Osteoblast (primary cell): ENCODE measurements at regions not wholly inside any gene's neighbourhood (a gene's known extent, or its start where the extent isn't known, plus 50 kb on each side); places are given as distances from the start of the nearest gene placed in this dataset.

Source experiments
- DNase-seq: peaks from one replicate; pipeline ENCODE4 v3.0.0; 2011; ENCODE audit warnings: low spot score, mixed read lengths; ENCODE audit not compliant: insufficient read length; ENCODE audit errors: missing footprints
- H2AFZ ChIP-seq: 2 replicates; pipeline ENCODE4 v1.6.0; 2011; ENCODE audit warnings: mild to moderate bottlenecking, low read length
- H3K27ac ChIP-seq: 2 replicates; pipeline ENCODE4 v1.5.1; 2011; ENCODE audit warnings: mild to moderate bottlenecking, low read depth, low read length, moderate library complexity
- H3K27me3 ChIP-seq: 2 replicates; pipeline ENCODE4 v1.6.0; 2012; ENCODE audit warnings: mild to moderate bottlenecking, control low read depth, inconsistent platforms, low read length, moderate library complexity; ENCODE audit not compliant: insufficient read depth
- H3K36me3 ChIP-seq: 2 replicates; pipeline ENCODE4 v1.5.1; 2011; ENCODE audit warnings: mild to moderate bottlenecking, low read length, control low read depth, moderate library complexity; ENCODE audit not compliant: insufficient read depth
- H3K4me1 ChIP-seq: 2 replicates; pipeline ENCODE4 v1.5.1; 2011; ENCODE audit warnings: mild to moderate bottlenecking, low read length, control low read depth, moderate library complexity; ENCODE audit not compliant: insufficient read depth
- H3K4me2 ChIP-seq: 2 replicates; pipeline ENCODE4 v1.6.0; 2011; ENCODE audit warnings: mild to moderate bottlenecking, low read length; ENCODE audit not compliant: insufficient read depth
- H3K4me3 ChIP-seq: fragments of 200-600 bp; sonication (generic); 3 replicates; pipeline ENCODE4 v1.5.1; 2012; ENCODE audit warnings: mild to moderate bottlenecking, low read length, inconsistent platforms; ENCODE audit not compliant: insufficient read depth
- H3K79me2 ChIP-seq: 2 replicates; pipeline ENCODE4 v1.6.0; 2012; ENCODE audit warnings: mild to moderate bottlenecking, low read length, control low read depth, inconsistent platforms; ENCODE audit not compliant: insufficient read depth
- H3K9me3 ChIP-seq: 2 replicates; pipeline ENCODE4 v1.5.1; 2011; ENCODE audit warnings: low read depth, low read length, control low read depth
- H4K20me1 ChIP-seq: 2 replicates; pipeline ENCODE4 v1.6.0; 2012; ENCODE audit warnings: mild to moderate bottlenecking, low read length, control low read depth; ENCODE audit not compliant: insufficient read depth
- TF ChIP-seq, protein P1 (sequence below): IDR thresholded peaks from 2 replicates; pipeline ENCODE4 v1.5.1; 2011; ENCODE audit warnings: mild to moderate bottlenecking, low read depth, low read length, moderate library complexity; ENCODE audit errors: extremely low read depth

DNA sequence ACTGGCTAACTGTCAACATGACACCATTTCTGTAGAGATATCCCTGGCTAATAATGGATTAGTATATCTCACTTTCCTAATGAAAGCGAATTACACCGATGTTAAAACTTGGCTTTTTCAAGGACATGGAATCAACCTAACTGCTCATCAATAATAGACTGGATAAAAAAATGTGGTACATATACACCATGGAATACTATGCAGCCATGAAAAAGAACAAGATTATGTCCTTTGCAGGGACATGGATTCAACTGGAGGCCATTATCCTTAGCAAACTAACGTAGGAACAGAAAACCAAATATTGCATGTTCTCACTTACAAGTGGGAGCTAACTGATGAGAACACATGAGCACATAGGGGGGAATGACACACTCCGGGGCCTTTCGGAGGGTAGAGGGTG is 62.6 kb downstream of the ZIC1 start:
- H3K79me2 ChIP-seq: no peaks in the 10 kb centered on the region
- H4K20me1 ChIP-seq: no peaks in the 10 kb centered on the region
- no peaks in the 10 kb centered on the region for H3K4me1 ChIP-seq
- no peak overlapping the region for H3K4me3 ChIP-seq
- H2AFZ ChIP-seq: no peak overlapping the region
- TF ChIP-seq, protein P1, sequence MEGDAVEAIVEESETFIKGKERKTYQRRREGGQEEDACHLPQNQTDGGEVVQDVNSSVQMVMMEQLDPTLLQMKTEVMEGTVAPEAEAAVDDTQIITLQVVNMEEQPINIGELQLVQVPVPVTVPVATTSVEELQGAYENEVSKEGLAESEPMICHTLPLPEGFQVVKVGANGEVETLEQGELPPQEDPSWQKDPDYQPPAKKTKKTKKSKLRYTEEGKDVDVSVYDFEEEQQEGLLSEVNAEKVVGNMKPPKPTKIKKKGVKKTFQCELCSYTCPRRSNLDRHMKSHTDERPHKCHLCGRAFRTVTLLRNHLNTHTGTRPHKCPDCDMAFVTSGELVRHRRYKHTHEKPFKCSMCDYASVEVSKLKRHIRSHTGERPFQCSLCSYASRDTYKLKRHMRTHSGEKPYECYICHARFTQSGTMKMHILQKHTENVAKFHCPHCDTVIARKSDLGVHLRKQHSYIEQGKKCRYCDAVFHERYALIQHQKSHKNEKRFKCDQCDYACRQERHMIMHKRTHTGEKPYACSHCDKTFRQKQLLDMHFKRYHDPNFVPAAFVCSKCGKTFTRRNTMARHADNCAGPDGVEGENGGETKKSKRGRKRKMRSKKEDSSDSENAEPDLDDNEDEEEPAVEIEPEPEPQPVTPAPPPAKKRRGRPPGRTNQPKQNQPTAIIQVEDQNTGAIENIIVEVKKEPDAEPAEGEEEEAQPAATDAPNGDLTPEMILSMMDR: no peak
- no peaks in the 10 kb centered on the region for H3K9me3 ChIP-seq
- H3K4me2 ChIP-seq: no peak overlapping the region
- DNase-seq: no peak
- no peaks in the 10 kb centered on the region for H3K36me3 ChIP-seq
- H3K27me3 ChIP-seq: no peaks in the 10 kb centered on the region
- no peak overlapping the region for H3K27ac ChIP-seq

DNA sequence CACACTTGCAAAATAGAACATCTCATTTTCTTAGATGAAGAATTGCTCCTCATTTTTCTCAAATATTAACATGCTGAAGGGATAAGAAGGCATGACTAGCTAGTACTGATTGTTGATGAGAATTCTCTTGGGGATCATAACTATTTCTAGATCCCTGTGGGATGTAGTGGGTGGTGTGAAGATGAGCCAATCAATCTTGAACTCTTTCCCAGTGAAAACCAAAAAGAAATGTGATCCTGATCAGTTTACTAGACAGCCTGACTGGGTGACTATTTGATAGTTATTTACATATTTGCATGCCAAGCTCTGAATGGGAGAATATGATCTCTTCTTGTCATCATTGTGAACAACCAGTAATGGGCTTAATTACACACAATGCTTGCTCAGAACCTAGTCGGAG is 63.7 kb downstream of the ZIC1 start:
- DNase-seq: peak; percentile 44
- H3K4me1 ChIP-seq: no peaks in the 10 kb centered on the region
- no peak overlapping the region for H3K4me3 ChIP-seq
- no peaks in the 10 kb centered on the region for H3K9me3 ChIP-seq
- H3K4me2 ChIP-seq: no peak overlapping the region
- TF ChIP-seq, protein P1: no peak
- no peaks in the 10 kb centered on the region for H3K27me3 ChIP-seq
- H2AFZ ChIP-seq: no peak overlapping the region
- H4K20me1 ChIP-seq: no peaks in the 10 kb centered on the region
- no peaks in the 10 kb centered on the region for H3K79me2 ChIP-seq
- no peak overlapping the region for H3K27ac ChIP-seq
- H3K36me3 ChIP-seq: no peaks in the 10 kb centered on the region

DNA sequence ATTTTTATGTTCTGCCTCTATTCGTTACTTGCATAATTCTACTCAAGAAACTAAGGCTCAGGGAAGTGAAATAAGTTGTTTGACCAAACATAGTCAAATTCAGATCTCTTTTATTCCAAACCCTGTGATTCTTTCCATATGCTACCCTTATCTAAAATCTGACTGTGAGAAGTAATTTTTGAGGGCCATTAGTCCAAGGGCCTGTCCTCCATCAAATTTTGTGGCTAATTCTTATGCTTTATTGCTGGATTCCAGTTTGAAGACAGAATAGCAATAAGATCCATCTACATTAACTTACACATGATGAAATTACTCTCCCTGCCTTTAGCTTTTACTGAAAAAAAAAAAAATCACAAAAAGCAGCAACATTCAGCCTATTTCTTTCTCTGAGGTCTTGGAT is 74.0 kb downstream of the ZIC1 start:
- DNase-seq: no peak
- Histone ChIP-seq H3K36me3 (no peaks in the 10 kb centered on the region), H3K27me3 (no peaks in the 10 kb centered on the region), H3K4me2 (no peak overlapping the region), H2AFZ (no peak overlapping the region), H3K79me2 (no peaks in the 10 kb centered on the region), H3K9me3 (no peaks in the 10 kb centered on the region), H3K4me1 (no peaks in the 10 kb centered on the region), H4K20me1 (no peaks in the 10 kb centered on the region), H3K27ac (no peak overlapping the region), H3K4me3 (no peak overlapping the region)
- TF ChIP-seq, protein P1: no peak

DNA sequence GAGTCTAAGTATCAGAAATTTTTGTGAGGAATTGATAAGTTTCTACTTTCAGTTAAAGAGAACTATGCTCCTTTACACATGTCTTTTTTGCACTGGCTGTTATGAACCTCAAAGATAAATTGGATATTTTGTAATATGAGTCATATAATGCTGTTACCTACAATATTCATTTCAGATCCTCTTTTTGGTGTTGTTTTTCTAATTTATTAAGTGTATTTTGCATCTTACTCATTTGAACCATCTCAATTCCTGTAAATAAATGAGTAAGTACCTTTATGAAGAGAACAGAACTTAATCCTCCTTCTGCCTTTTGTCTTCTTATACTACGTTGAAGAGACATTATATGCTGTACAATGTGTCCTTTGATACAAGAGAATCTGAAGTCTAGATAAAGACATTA is 74.4 kb downstream of the ZIC1 start:
- DNase-seq: no peak
- H3K27me3 ChIP-seq: no peaks in the 10 kb centered on the region
- no peak overlapping the region for H3K27ac ChIP-seq
- no peak overlapping the region for H3K4me2 ChIP-seq
- H3K9me3 ChIP-seq: no peaks in the 10 kb centered on the region
- no peaks in the 10 kb centered on the region for H3K36me3 ChIP-seq
- H3K79me2 ChIP-seq: no peaks in the 10 kb centered on the region
- no peaks in the 10 kb centered on the region for H3K4me1 ChIP-seq
- no peak overlapping the region for H2AFZ ChIP-seq
- no peak overlapping the region for H3K4me3 ChIP-seq
- no peaks in the 10 kb centered on the region for H4K20me1 ChIP-seq
- TF ChIP-seq, protein P1: no peak
